Upper lobe of left lung (tissue), 6 donors: ENCODE measurements at regions not wholly inside any gene's neighbourhood (a gene's known extent, or its start where the extent isn't known, plus 50 kb on each side); places are given as distances from the start of the nearest gene placed in this dataset.

Experiments used
- ATAC-seq, 2 donors: fragments of 200-7000 bp; cut with Tn5 transposase; one replicate each; pipeline ENCODE4 v1.9.1; 2022; ENCODE audit warnings: mild to moderate bottlenecking in 2 of 2, moderate library complexity in 2 of 2; ENCODE audit not compliant: low FRiP score in 2 of 2
- DNase-seq, 2 donors: peaks; one replicate each; pipeline ENCODE4 v3.0.0-alpha.2; 2019 to 2020
- H3K27ac ChIP-seq, 4 donors: fragments of 200-600 bp; sonication (generic); one replicate each; pipeline ENCODE4 v1.5.1; 2016 to 2019
- H3K27me3 ChIP-seq, 4 donors: fragments of 200-600 bp; sonication (generic); one replicate each; pipeline ENCODE4 v1.5.1; 2017 to 2019
- H3K36me3 ChIP-seq, 4 donors: fragments of 200-600 bp; sonication (generic); one replicate each; pipeline ENCODE4 v1.5.1; 2016 to 2019
- H3K4me1 ChIP-seq, 4 donors: fragments of 200-600 bp; sonication (generic); one replicate each; pipeline ENCODE4 v1.5.1; 2018 to 2019
- H3K4me3 ChIP-seq, 4 donors: fragments of 200-600 bp; sonication (generic); one replicate each; pipeline ENCODE4 v1.5.1; 2017 to 2019; ENCODE audit warnings: mild to moderate bottlenecking in 2 of 4, moderate library complexity in 1 of 4
- H3K9me3 ChIP-seq, 4 donors: fragments of 200-600 bp; sonication (generic); one replicate each; pipeline ENCODE4 v1.5.1; 2018 to 2019
- CTCF ChIP-seq, 6 experiments: fragments of 450-650 bp in 4 of 6; fragments of 200-600 bp in 2 of 6; sonication (generic) in 2 of 6; IDR thresholded peaks; one replicate each; pipeline ENCODE4 v1.5.1; 2016 to 2019; ENCODE audit warnings: antibody characterized with exemption in 6 of 6
- EP300 ChIP-seq, 4 donors: sonication (generic); formaldehyde crosslinking; IDR thresholded peaks; one replicate each; pipeline ENCODE4 v1.5.1; 2017; ENCODE audit warnings: antibody characterized with exemption in 4 of 4, control low read depth in 2 of 4
- POLR2A ChIP-seq, 4 donors: fragments of 450-650 bp; IDR thresholded peaks; one replicate each; pipeline ENCODE4 v1.5.1; 2016 to 2017; ENCODE audit warnings: antibody characterized with exemption in 4 of 4, mild to moderate bottlenecking in 2 of 4
- POLR2AphosphoS5 ChIP-seq, 2 donors: sonication (generic); formaldehyde crosslinking; IDR thresholded peaks; one replicate each; pipeline ENCODE4 v1.5.1; 2017; ENCODE audit warnings: antibody characterized with exemption in 2 of 2
- WGBS, 2 donors: methylation state at CpG; one replicate each; pipeline ENCODE4 v1.1.5; 2017 to 2018; 5-methylcytosine and 5-hydroxymethylcytosine counted together
- donor health status: DM: no; HTN: no; CAD: no; lungs with moderate emphysema.
- donor health status: DM: no; HTN: yes; CAD: no; lungs with severe emphysema.

- no peak for TF ChIP-seq CTCF (IDR thresholded peaks at IDR 0.05)
- TF ChIP-seq POLR2A (IDR thresholded peaks at IDR 0.05): no peak
- TF ChIP-seq EP300 (IDR thresholded peaks at IDR 0.05): no peak
- no peak for TF ChIP-seq POLR2AphosphoS5 (IDR thresholded peaks at IDR 0.05)
- 90 to 95% methylated on average over 3 of the region's 3 CpGs for WGBS, 2 donors
- no peaks in the 10 kb centered on the region for H3K36me3 ChIP-seq
- no peaks in the 10 kb centered on the region for H3K9me3 ChIP-seq
- DNase-seq: no peak
- no peak overlapping the region for H3K4me3 ChIP-seq
- no peak for ATAC-seq
- no peaks in the 10 kb centered on the region for H3K27me3 ChIP-seq
- no peaks in the 10 kb centered on the region for H3K4me1 ChIP-seq
- H3K27ac ChIP-seq: no peak overlapping the region
Observed at GRCh38 chr2:236689981-236690380, 120.4 kb downstream of the ACKR3 start.

GRCh38 chr2:236690726-236691125 lies 121.1 kb downstream of the ACKR3 start:
- peaks cover 0 to 7% (median 0%) of the 10 kb centered on the region in 4 donors for H3K27me3 ChIP-seq
- 93 to 96% methylated on average over 3 of the region's 3 CpGs for WGBS, 2 donors
- H3K4me3 ChIP-seq: no peak overlapping the region
- no peaks in the 10 kb centered on the region for H3K4me1 ChIP-seq
- no peaks in the 10 kb centered on the region for H3K9me3 ChIP-seq
- no peak overlapping the region for H3K27ac ChIP-seq
- no peak for DNase-seq
- no peaks in the 10 kb centered on the region for H3K36me3 ChIP-seq
- no peak for ATAC-seq
- TF ChIP-seq EP300 (IDR thresholded peaks at IDR 0.05) (no peak), CTCF (IDR thresholded peaks at IDR 0.05) (no peak), POLR2A (IDR thresholded peaks at IDR 0.05) (no peak)

- WGBS, 2 donors: 74 to 79% methylated on average over 6 of the region's 6 CpGs
- TF ChIP-seq EP300 (IDR thresholded peaks at IDR 0.05) (no peak), POLR2A (IDR thresholded peaks at IDR 0.05) (no peak), POLR2AphosphoS5 (IDR thresholded peaks at IDR 0.05) (no peak), CTCF (IDR thresholded peaks at IDR 0.05) (no peak)
- Histone ChIP-seq H3K4me3 (no peak overlapping the region), H3K27ac (no peak overlapping the region), H3K27me3 (peaks cover 0 to 7% (median 0%) of the 10 kb centered on the region in 4 donors), H3K36me3 (no peaks in the 10 kb centered on the region), H3K9me3 (no peaks in the 10 kb centered on the region), H3K4me1 (no peaks in the 10 kb centered on the region)
- ATAC-seq (no peak), DNase-seq (no peak)
Observed at GRCh38 chr2:236691799-236692167, 122.2 kb downstream of the ACKR3 start.

GRCh38 chr2:236692937-236693336 lies 123.3 kb downstream of the ACKR3 start:
- WGBS, 2 donors: 94 to 95% methylated on average over 7 of the region's 7 CpGs
- no peak for DNase-seq
- H3K27ac ChIP-seq: no peak overlapping the region
- no peak overlapping the region for H3K4me3 ChIP-seq
- no peak for ATAC-seq
- H3K9me3 ChIP-seq: no peaks in the 10 kb centered on the region
- no peaks in the 10 kb centered on the region for H3K4me1 ChIP-seq
- H3K36me3 ChIP-seq: no peaks in the 10 kb centered on the region
- no peak for TF ChIP-seq CTCF (IDR thresholded peaks at IDR 0.05)
- TF ChIP-seq POLR2AphosphoS5 (IDR thresholded peaks at IDR 0.05): no peak
- TF ChIP-seq EP300 (IDR thresholded peaks at IDR 0.05): no peak
- no peak for TF ChIP-seq POLR2A (IDR thresholded peaks at IDR 0.05)
- H3K27me3 ChIP-seq: peaks cover 0 to 7% (median 0%) of the 10 kb centered on the region in 4 donors

GRCh38 chr2:236693531-236693930 lies 123.9 kb downstream of the ACKR3 start:
- ATAC-seq (no peak), DNase-seq (no peak)
- no peak overlapping the region for H3K4me3 ChIP-seq
- H3K4me1 ChIP-seq: no peaks in the 10 kb centered on the region
- no peaks in the 10 kb centered on the region for H3K9me3 ChIP-seq
- no peaks in the 10 kb centered on the region for H3K36me3 ChIP-seq
- no peak overlapping the region for H3K27ac ChIP-seq
- 92 to 93% methylated on average over 4 of the region's 4 CpGs for WGBS, 2 donors
- H3K27me3 ChIP-seq: peaks cover 0 to 7% (median 0%) of the 10 kb centered on the region in 4 donors
- TF ChIP-seq POLR2AphosphoS5 (IDR thresholded peaks at IDR 0.05) (no peak), EP300 (IDR thresholded peaks at IDR 0.05) (no peak), POLR2A (IDR thresholded peaks at IDR 0.05) (no peak), CTCF (IDR thresholded peaks at IDR 0.05) (no peak)
